ENCODE measurements at regions not wholly inside any gene's neighbourhood (a gene's known extent, or its start where the extent isn't known, plus 50 kb on each side); places are given as distances from the start of the nearest gene placed in this dataset.

DNA sequence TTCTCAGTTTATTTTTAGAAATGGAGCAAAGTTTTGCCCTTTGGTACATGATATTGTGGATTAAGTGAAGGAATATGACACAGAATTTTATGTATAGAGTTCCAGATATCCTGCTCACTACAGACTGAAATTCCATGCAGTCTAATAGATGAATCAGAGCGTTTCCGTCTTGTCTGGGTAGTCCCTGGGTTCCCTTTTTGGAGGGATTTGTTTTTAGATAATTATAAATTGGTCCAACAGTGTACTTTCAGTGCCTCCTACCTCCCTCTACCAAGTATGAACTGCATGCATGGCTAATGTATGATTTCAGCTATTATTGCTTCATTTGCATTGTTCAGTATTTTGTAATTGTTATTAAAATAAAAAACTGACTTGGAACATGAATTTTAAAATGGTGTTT, 74.4 kb downstream of the SEPTIN7 start:
- TF ChIP-seq, protein P1, sequence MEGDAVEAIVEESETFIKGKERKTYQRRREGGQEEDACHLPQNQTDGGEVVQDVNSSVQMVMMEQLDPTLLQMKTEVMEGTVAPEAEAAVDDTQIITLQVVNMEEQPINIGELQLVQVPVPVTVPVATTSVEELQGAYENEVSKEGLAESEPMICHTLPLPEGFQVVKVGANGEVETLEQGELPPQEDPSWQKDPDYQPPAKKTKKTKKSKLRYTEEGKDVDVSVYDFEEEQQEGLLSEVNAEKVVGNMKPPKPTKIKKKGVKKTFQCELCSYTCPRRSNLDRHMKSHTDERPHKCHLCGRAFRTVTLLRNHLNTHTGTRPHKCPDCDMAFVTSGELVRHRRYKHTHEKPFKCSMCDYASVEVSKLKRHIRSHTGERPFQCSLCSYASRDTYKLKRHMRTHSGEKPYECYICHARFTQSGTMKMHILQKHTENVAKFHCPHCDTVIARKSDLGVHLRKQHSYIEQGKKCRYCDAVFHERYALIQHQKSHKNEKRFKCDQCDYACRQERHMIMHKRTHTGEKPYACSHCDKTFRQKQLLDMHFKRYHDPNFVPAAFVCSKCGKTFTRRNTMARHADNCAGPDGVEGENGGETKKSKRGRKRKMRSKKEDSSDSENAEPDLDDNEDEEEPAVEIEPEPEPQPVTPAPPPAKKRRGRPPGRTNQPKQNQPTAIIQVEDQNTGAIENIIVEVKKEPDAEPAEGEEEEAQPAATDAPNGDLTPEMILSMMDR (IDR thresholded peaks at IDR 0.05) = no peak
- no peak for TF ChIP-seq POLR2AphosphoS5 (IDR thresholded peaks at IDR 0.05; ENCODE audit: low read depth, low read length)
